HepG2 (cell line): ENCODE measurements at regions not wholly inside any gene's neighbourhood (a gene's known extent, or its start where the extent isn't known, plus 50 kb on each side); places are given as distances from the start of the nearest gene placed in this dataset.

Source experiments
- AHR ChIP-seq: IDR thresholded peaks from 2 replicates; pipeline ENCODE4 v1.6.1; 2018; ENCODE audit warnings: missing genetic modification reagents, missing compliant biosample characterization
- CHD2 ChIP-seq: IDR thresholded peaks from 2 replicates; pipeline ENCODE4 v1.6.1; 2011; ENCODE audit warnings: low read depth, low read length, improper control_type of control experiment
- CSRNP2 ChIP-seq: sonication (generic); formaldehyde crosslinking; conservative IDR thresholded peaks from 2 replicates; pipeline ENCODE4 v1.8.0; 2022; ENCODE audit warnings: low read depth, missing genetic modification reagents
- DR1 ChIP-seq: sonication (generic); formaldehyde crosslinking; IDR thresholded peaks from 2 replicates; pipeline ENCODE4 v1.8.0; 2021; ENCODE audit warnings: mild to moderate bottlenecking, missing genetic modification reagents, inconsistent platforms
- GABPB1 ChIP-seq: IDR thresholded peaks from 2 replicates; pipeline ENCODE4 v1.6.1; 2016; ENCODE audit warnings: mild to moderate bottlenecking, missing genetic modification reagents, moderate library complexity, missing compliant biosample characterization
- GZF1 ChIP-seq: sonication (generic); formaldehyde crosslinking; IDR thresholded peaks from 2 replicates; pipeline ENCODE4 v1.5.1; 2020; ENCODE audit warnings: mild to moderate bottlenecking, missing genetic modification reagents
- KAT7 ChIP-seq: IDR thresholded peaks from 2 replicates; pipeline ENCODE4 v1.6.1; 2018; ENCODE audit warnings: borderline replicate concordance, missing compliant biosample characterization
- MYNN ChIP-seq: sonication (generic); formaldehyde crosslinking; IDR thresholded peaks from 2 replicates; pipeline ENCODE4 v1.4.0; 2020; ENCODE audit warnings: mild to moderate bottlenecking, low read depth, missing genetic modification reagents
- NFKBIZ ChIP-seq: IDR thresholded peaks from 2 replicates; pipeline ENCODE4 v1.6.1; 2018; ENCODE audit warnings: missing genetic modification reagents, missing compliant biosample characterization
- PCBP1 ChIP-seq: fragments of 200-400 bp; formaldehyde crosslinking; IDR thresholded peaks from 2 replicates; pipeline ENCODE4 v1.6.1; 2017; ENCODE audit warnings: mild to moderate bottlenecking, low read depth, low read length, borderline replicate concordance
- RFXAP ChIP-seq: sonication (generic); formaldehyde crosslinking; IDR thresholded peaks from 2 replicates; pipeline ENCODE4 v1.4.0; 2020; ENCODE audit warnings: missing genetic modification reagents, borderline replicate concordance
- RXRA ChIP-seq: sonication (generic); formaldehyde crosslinking; IDR thresholded peaks from 2 replicates; pipeline ENCODE4 v1.5.1; 2020; ENCODE audit warnings: missing genetic modification reagents
- SKI ChIP-seq: fragments of 450-650 bp; IDR thresholded peaks from one replicate; pipeline ENCODE4 v1.6.1; 2018; ENCODE audit warnings: mild to moderate bottlenecking; ENCODE audit not compliant: partially characterized antibody
- SNRNP70 ChIP-seq: fragments of 200-400 bp; formaldehyde crosslinking; IDR thresholded peaks from 2 replicates; pipeline ENCODE4 v1.6.1; 2017; ENCODE audit warnings: mild to moderate bottlenecking, low read depth, low read length, moderate library complexity
- SRSF1 ChIP-seq: fragments of 200-400 bp; formaldehyde crosslinking; optimal IDR thresholded peaks from 2 replicates; pipeline ENCODE3; 2017; ENCODE audit warnings: mild to moderate bottlenecking, low read depth, low read length, moderate library complexity
- TCF12 ChIP-seq, 2 experiments: fragments of 450-650 bp in 1 of 2; sonication (generic) in 1 of 2; formaldehyde crosslinking in 1 of 2; IDR thresholded peaks; 2 replicates each; pipeline versions ENCODE4 v1.6.1 to v1.8.0; 2017 to 2022; ENCODE audit warnings: antibody characterized with exemption in 1 of 2, mild to moderate bottlenecking in 1 of 2, missing genetic modification reagents in 1 of 2, moderate library complexity in 1 of 2
- TEAD2 ChIP-seq: sonication (generic); formaldehyde crosslinking; IDR thresholded peaks from 2 replicates; pipeline ENCODE4 v1.9.0; 2021; ENCODE audit warnings: missing genetic modification reagents
- TIGD3 ChIP-seq: sonication (generic); formaldehyde crosslinking; IDR thresholded peaks from 2 replicates; pipeline ENCODE4 v1.5.1; 2020; ENCODE audit warnings: mild to moderate bottlenecking, missing genetic modification reagents, borderline replicate concordance
- WIZ ChIP-seq: sonication (generic); formaldehyde crosslinking; IDR thresholded peaks from 2 replicates; pipeline ENCODE4 v1.5.1; 2020; ENCODE audit warnings: mild to moderate bottlenecking, missing genetic modification reagents
- ZNF331 ChIP-seq: sonication (generic); formaldehyde crosslinking; IDR thresholded peaks from 2 replicates; pipeline ENCODE4 v1.4.0; 2020; ENCODE audit warnings: missing genetic modification reagents
- ZNF570 ChIP-seq: sonication (generic); formaldehyde crosslinking; IDR thresholded peaks from 2 replicates; pipeline ENCODE4 v1.4.0; 2020; ENCODE audit warnings: mild to moderate bottlenecking, missing genetic modification reagents, borderline replicate concordance
- ZNF670 ChIP-seq: sonication (generic); formaldehyde crosslinking; IDR thresholded peaks from 2 replicates; pipeline ENCODE4 v1.8.0; 2022; ENCODE audit warnings: mild to moderate bottlenecking, missing genetic modification reagents, borderline replicate concordance
- ZNF737 ChIP-seq: sonication (generic); formaldehyde crosslinking; IDR thresholded peaks from 2 replicates; pipeline ENCODE4 v1.5.0; 2020; ENCODE audit warnings: missing genetic modification reagents, mild to moderate bottlenecking, borderline replicate concordance
- ZNF878 ChIP-seq: sonication (generic); formaldehyde crosslinking; IDR thresholded peaks from 2 replicates; pipeline ENCODE4 v1.8.1; 2023; ENCODE audit warnings: mild to moderate bottlenecking, missing genetic modification reagents, moderate library complexity
- ZSCAN25 ChIP-seq: sonication (generic); formaldehyde crosslinking; IDR thresholded peaks from 2 replicates; pipeline ENCODE4 v1.8.0; 2022; ENCODE audit warnings: mild to moderate bottlenecking, missing genetic modification reagents
- TF ChIP-seq, protein P1 (sequence below): sonication (generic); formaldehyde crosslinking; IDR thresholded peaks from 2 replicates; pipeline ENCODE4 v1.5.1; 2020; ENCODE audit warnings: missing genetic modification reagents, mild to moderate bottlenecking, borderline replicate concordance

GRCh38 chr1:88175631-88176226, 508.3 kb upstream of the PKN2 start (continued):
- TF ChIP-seq RFXAP (CRISPR knock-in tag): peak; percentile 82; the same call in 1 of the 2 replicates
- no peak for TF ChIP-seq TEAD2 (CRISPR knock-in tag)
- peak; percentile 65; the same call in 1 of the 2 replicates for TF ChIP-seq ZNF670
- TF ChIP-seq GABPB1: peak; percentile 51; the same call in 1 of the 2 replicates
- TF ChIP-seq ZNF570: no peak
- TF ChIP-seq SKI: peak; percentile 54
- peak; percentile 95; the same call in 1 of the 2 replicates for TF ChIP-seq NFKBIZ (CRISPR knock-in tag)
- TF ChIP-seq RXRA (CRISPR knock-in tag): peak; percentile 86; the same call in 1 of the 2 replicates
- no peak for TF ChIP-seq ZNF737 (CRISPR knock-in tag)
- TF ChIP-seq SNRNP70: no peak
- TF ChIP-seq ZNF878: peak; percentile 95
- no peak for TF ChIP-seq MYNN
- TF ChIP-seq SRSF1: no peak
- no peak for TF ChIP-seq GZF1 (CRISPR knock-in tag)
- TF ChIP-seq TCF12 (IDR thresholded peaks at IDR 0.05): no peak
- peak; percentile 65; the same call in 1 of the 2 replicates for TF ChIP-seq TCF12 (CRISPR knock-in tag; IDR thresholded peaks at IDR 0.05)
- no peak for TF ChIP-seq DR1 (CRISPR knock-in tag)
- TF ChIP-seq, protein P1, sequence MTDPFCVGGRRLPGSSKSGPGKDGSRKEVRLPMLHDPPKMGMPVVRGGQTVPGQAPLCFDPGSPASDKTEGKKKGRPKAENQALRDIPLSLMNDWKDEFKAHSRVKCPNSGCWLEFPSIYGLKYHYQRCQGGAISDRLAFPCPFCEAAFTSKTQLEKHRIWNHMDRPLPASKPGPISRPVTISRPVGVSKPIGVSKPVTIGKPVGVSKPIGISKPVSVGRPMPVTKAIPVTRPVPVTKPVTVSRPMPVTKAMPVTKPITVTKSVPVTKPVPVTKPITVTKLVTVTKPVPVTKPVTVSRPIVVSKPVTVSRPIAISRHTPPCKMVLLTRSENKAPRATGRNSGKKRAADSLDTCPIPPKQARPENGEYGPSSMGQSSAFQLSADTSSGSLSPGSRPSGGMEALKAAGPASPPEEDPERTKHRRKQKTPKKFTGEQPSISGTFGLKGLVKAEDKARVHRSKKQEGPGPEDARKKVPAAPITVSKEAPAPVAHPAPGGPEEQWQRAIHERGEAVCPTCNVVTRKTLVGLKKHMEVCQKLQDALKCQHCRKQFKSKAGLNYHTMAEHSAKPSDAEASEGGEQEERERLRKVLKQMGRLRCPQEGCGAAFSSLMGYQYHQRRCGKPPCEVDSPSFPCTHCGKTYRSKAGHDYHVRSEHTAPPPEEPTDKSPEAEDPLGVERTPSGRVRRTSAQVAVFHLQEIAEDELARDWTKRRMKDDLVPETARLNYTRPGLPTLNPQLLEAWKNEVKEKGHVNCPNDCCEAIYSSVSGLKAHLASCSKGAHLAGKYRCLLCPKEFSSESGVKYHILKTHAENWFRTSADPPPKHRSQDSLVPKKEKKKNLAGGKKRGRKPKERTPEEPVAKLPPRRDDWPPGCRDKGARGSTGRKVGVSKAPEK (CRISPR knock-in tag): no peak
- 0 out of 2 replicates have a peak, but pooled peaks have one; percentile 30 for TF ChIP-seq WIZ (CRISPR knock-in tag)
- TF ChIP-seq AHR (CRISPR knock-in tag): no peak
- TF ChIP-seq CHD2: no peak
- TF ChIP-seq ZNF331 (CRISPR knock-in tag): peak; percentile 92
- TF ChIP-seq KAT7 (CRISPR knock-in tag): peak; percentile 74; the same call in 1 of the 2 replicates
- TF ChIP-seq CSRNP2: no peak
- no peak for TF ChIP-seq TIGD3
- TF ChIP-seq ZSCAN25 (CRISPR knock-in tag): no peak
- TF ChIP-seq PCBP1: no peak
